HG02678 (cell line): ENCODE measurements at regions not wholly inside any gene's neighbourhood (a gene's known extent, or its start where the extent isn't known, plus 50 kb on each side); places are given as distances from the start of the nearest gene placed in this dataset.

Experiments used
- ATAC-seq: cut with Tn5 transposase; IDR thresholded peaks from one replicate; pipeline ENCODE4 v1.9.1; 2021; ENCODE audit warnings: mild to moderate bottlenecking, moderate library complexity; ENCODE audit not compliant: unreplicated experiment

GRCh38 chr1:178973652-178974101, 52.0 kb upstream of the FAM20B start:
- peak; percentile 40 for ATAC-seq
